HepG2 (cell line): ENCODE measurements at regions not wholly inside any gene's neighbourhood (a gene's known extent, or its start where the extent isn't known, plus 50 kb on each side); places are given as distances from the start of the nearest gene placed in this dataset.

Experiments used
- ATAC-seq: fragments of 200-7000 bp; cut with Tn5 transposase; 3 replicates; pipeline ENCODE4 v1.9.1; 2020; ENCODE audit warnings: mild to moderate bottlenecking, moderate library complexity
- BruUV-seq: library from RNA; stranded (reverse); fragments of 400-500 nt; replicated peaks from 2 replicates; lab custom pipeline; 2021; lab: Mats Ljungman, UMichigan
- CTCF ChIA-PET: fragments of 300-600 bp; formaldehyde crosslinking; extraction: SDS; loops from one replicate; lab custom pipeline; 2021; ENCODE audit warnings: low total read pairs, inconsistent platforms, low intra/inter-chr PET ratio; lab: Yijun Ruan, JAX
- POLR2A ChIA-PET: fragments of 350-600 bp; sonication (Branson Sonifier 250); formaldehyde crosslinking; loops from one replicate; lab custom pipeline; 2020; ENCODE audit warnings: antibody characterized with exemption, inconsistent platforms; lab: Yijun Ruan, JAX
- DNase-seq: peaks from one replicate; pipeline ENCODE4 v3.0.0-alpha.2; 2015; ENCODE audit warnings: low spot score
- FAIRE-seq: peaks from 3 replicates; lab custom pipeline; 2011; peaks lifted over from hg19 to GRCh38; lab: Jason Lieb, UNC
- H2AFZ ChIP-seq: one replicate; pipeline ENCODE4 v1.6.1; 2011; ENCODE audit warnings: low read length, inconsistent platforms
- H3K27ac ChIP-seq: fragments of 300-600 bp; 3 replicates; pipeline ENCODE4 v1.8.0; 2011; ENCODE audit warnings: mixed run types, mild to moderate bottlenecking, mixed read lengths, low read length, inconsistent platforms; ENCODE audit not compliant: insufficient read depth; ENCODE audit errors: extremely low read length
- H3K27me3 ChIP-seq, 2 experiments: fragments of 200-600 bp in 1 of 2; 2 replicates in 1 of 2; 3 replicates in 1 of 2; pipeline versions ENCODE4 v1.6.0 to v1.8.0; 2011; ENCODE audit warnings: low read length in 2 of 2, mild to moderate bottlenecking in 2 of 2, moderate library complexity in 2 of 2, inconsistent platforms in 1 of 2; ENCODE audit not compliant: insufficient read depth in 2 of 2, control insufficient read depth in 1 of 2
- H3K36me3 ChIP-seq, 2 experiments: fragments of 200-600 bp in 1 of 2; replicated peaks in 1 of 2; 2 replicates in 1 of 2; 3 replicates in 1 of 2; pipeline versions ENCODE4 v1.5.1 to v1.8.0; 2011; ENCODE audit warnings: low read length in 2 of 2, inconsistent platforms in 1 of 2; ENCODE audit not compliant: insufficient read depth in 2 of 2, control insufficient read depth in 1 of 2
- H3K4me1 ChIP-seq: 2 replicates; pipeline ENCODE4 v1.5.1; 2012; ENCODE audit warnings: low read length, inconsistent platforms; ENCODE audit not compliant: insufficient read depth
- H3K4me2 ChIP-seq: 2 replicates; pipeline ENCODE4 v1.6.0; 2011; ENCODE audit warnings: low read depth, low read length, inconsistent platforms
- H3K4me3 ChIP-seq, 3 experiments: fragments of 200-600 bp in 1 of 3; sonication (generic), shearing (Covaris generic) in 1 of 3; replicated peaks in 1 of 3; 2 replicates each; pipeline ENCODE4 v1.5.1; 2011 to 2016; ENCODE audit warnings: low read length in 3 of 3, inconsistent platforms in 2 of 3, low read depth in 2 of 3, mild to moderate bottlenecking in 2 of 3, control low read depth in 1 of 3, mixed read lengths in 1 of 3; ENCODE audit not compliant: insufficient read depth in 1 of 3
- H3K79me2 ChIP-seq: one replicate; pipeline ENCODE4 v1.6.1; 2011; ENCODE audit warnings: low read length, inconsistent platforms; ENCODE audit not compliant: insufficient read depth
- H3K9ac ChIP-seq: 2 replicates; pipeline ENCODE4 v1.6.0; 2011; ENCODE audit warnings: mild to moderate bottlenecking, low read depth, low read length, inconsistent platforms; ENCODE audit not compliant: insufficient read depth
- H3K9me3 ChIP-seq: 2 replicates; pipeline ENCODE4 v1.5.1; 2012; ENCODE audit warnings: mild to moderate bottlenecking, low read length
- H4K20me1 ChIP-seq: 2 replicates; pipeline ENCODE4 v1.6.0; 2011; ENCODE audit warnings: inconsistent platforms, mild to moderate bottlenecking, low read length, moderate library complexity; ENCODE audit not compliant: insufficient read depth
- AHR ChIP-seq: IDR thresholded peaks from 2 replicates; pipeline ENCODE4 v1.6.1; 2018; ENCODE audit warnings: missing genetic modification reagents, missing compliant biosample characterization
- AKAP8 ChIP-seq: sonication (generic); formaldehyde crosslinking; IDR thresholded peaks from 2 replicates; pipeline ENCODE4 v1.5.1; 2020; ENCODE audit warnings: mild to moderate bottlenecking, missing genetic modification reagents
- BRCA1 ChIP-seq: sonication (generic); formaldehyde crosslinking; IDR thresholded peaks from 2 replicates; pipeline ENCODE4 v1.4.0; 2020; ENCODE audit warnings: missing genetic modification reagents
- LRRFIP1 ChIP-seq: sonication (generic); formaldehyde crosslinking; conservative IDR thresholded peaks from 2 replicates; pipeline ENCODE4 v1.4.0; 2020; ENCODE audit warnings: missing genetic modification reagents
- POLR2G ChIP-seq: fragments of 200-400 bp; formaldehyde crosslinking; IDR thresholded peaks from 2 replicates; pipeline ENCODE4 v1.6.1; 2018; ENCODE audit warnings: mild to moderate bottlenecking, low read depth, low read length, moderate library complexity
- SMARCC2 ChIP-seq: fragments of 450-650 bp; IDR thresholded peaks from 2 replicates; pipeline ENCODE4 v1.6.1; 2017; ENCODE audit warnings: antibody characterized with exemption, mild to moderate bottlenecking
- TAF15 ChIP-seq: fragments of 200-400 bp; formaldehyde crosslinking; IDR thresholded peaks from one replicate; pipeline ENCODE4 v1.6.1; 2018; ENCODE audit warnings: mild to moderate bottlenecking, low read depth, low read length; ENCODE audit not compliant: poor library complexity, severe bottlenecking
- TRIM22 ChIP-seq: fragments of 450-650 bp; IDR thresholded peaks from 2 replicates; pipeline ENCODE4 v1.6.1; 2017
- ZBTB37 ChIP-seq: sonication (generic); formaldehyde crosslinking; IDR thresholded peaks from 2 replicates; pipeline ENCODE4 v1.4.0; 2020; ENCODE audit warnings: mild to moderate bottlenecking, missing genetic modification reagents
- ZNF225 ChIP-seq: sonication (generic); formaldehyde crosslinking; IDR thresholded peaks from 2 replicates; pipeline ENCODE4 v1.4.0; 2020; ENCODE audit warnings: mild to moderate bottlenecking, missing genetic modification reagents
- ZNF547 ChIP-seq: sonication (generic); formaldehyde crosslinking; IDR thresholded peaks from 2 replicates; pipeline ENCODE4 v1.5.1; 2020; ENCODE audit warnings: mild to moderate bottlenecking, missing genetic modification reagents
- ZNF678 ChIP-seq: sonication (generic); formaldehyde crosslinking; IDR thresholded peaks from 2 replicates; pipeline ENCODE4 v1.4.0; 2020; ENCODE audit warnings: mild to moderate bottlenecking, missing genetic modification reagents
- whole genome bisulfite sequencing: methylation state at CpG from one replicate; pipeline ENCODE4 v1.1.6; 2017; ENCODE audit warnings: low lambda C conversion rate; 5-methylcytosine and 5-hydroxymethylcytosine counted together
- in situ Hi-C: cut with HindIII; loops from 2 replicates; pipeline ENCODE4 v1.10.0; 2017; ENCODE audit warnings: low pct_unique_long_range_greater_than_20kb; ENCODE audit not compliant: extremely low pct_ligation_motif_present
- intact Hi-C: fragments of 100-400 bp; cut with micrococcal nuclease; formaldehyde crosslinking; loops from one replicate; pipeline ENCODE4 v1.10.0; 2022; ENCODE audit not compliant: unreplicated experiment
- TF ChIP-seq, protein P1 (sequence below): sonication (generic); formaldehyde crosslinking; IDR thresholded peaks from 2 replicates; pipeline ENCODE4 v1.4.0; 2020; ENCODE audit warnings: missing genetic modification reagents
- TF ChIP-seq, protein P2 (sequence below): IDR thresholded peaks from 2 replicates; pipeline ENCODE4 v1.6.1; 2016
- TF ChIP-seq, protein P3 (sequence below): sonication (generic); formaldehyde crosslinking; IDR thresholded peaks from 2 replicates; pipeline ENCODE4 v1.4.0; 2020; ENCODE audit warnings: missing genetic modification reagents

DNA sequence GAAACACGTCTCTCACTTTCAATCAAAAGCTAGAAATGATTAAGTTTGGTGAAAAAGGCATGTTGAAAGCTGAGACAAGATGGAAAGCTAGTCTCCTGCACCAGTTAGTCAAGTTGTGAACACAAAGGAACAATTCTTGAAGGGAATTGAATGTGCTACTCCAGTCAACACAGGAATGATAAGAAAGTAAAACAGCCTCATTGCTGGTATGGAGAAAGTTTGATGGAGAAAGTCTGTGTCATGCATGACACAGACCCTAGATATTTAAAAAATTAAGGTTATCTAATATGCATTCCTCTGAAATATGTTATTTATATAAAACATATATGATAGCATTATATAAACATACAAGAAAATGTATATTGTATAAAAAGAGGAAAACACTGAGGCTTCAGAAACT, 699.4 kb upstream of the FZD8 start:
- H3K27me3 ChIP-seq = no peaks in the 10 kb centered on the region
- no peaks in the 10 kb centered on the region for H3K4me1 ChIP-seq
- 0% methylated on average over 1 of the region's 1 CpG for WGBS
- H3K9ac ChIP-seq = no peak overlapping the region
- BruUV-seq = no TSS peak
- DNase-seq (no peak), ATAC-seq (no peak), FAIRE-seq (no peak)
- TF ChIP-seq, protein P1, sequence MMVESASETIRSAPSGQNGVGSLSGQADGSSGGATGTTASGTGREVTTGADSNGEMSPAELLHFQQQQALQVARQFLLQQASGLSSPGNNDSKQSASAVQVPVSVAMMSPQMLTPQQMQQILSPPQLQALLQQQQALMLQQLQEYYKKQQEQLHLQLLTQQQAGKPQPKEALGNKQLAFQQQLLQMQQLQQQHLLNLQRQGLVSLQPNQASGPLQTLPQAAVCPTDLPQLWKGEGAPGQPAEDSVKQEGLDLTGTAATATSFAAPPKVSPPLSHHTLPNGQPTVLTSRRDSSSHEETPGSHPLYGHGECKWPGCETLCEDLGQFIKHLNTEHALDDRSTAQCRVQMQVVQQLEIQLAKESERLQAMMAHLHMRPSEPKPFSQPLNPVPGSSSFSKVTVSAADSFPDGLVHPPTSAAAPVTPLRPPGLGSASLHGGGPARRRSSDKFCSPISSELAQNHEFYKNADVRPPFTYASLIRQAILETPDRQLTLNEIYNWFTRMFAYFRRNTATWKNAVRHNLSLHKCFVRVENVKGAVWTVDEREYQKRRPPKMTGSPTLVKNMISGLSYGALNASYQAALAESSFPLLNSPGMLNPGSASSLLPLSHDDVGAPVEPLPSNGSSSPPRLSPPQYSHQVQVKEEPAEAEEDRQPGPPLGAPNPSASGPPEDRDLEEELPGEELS (CRISPR knock-in tag) = no peak
- TF ChIP-seq, protein P2, sequence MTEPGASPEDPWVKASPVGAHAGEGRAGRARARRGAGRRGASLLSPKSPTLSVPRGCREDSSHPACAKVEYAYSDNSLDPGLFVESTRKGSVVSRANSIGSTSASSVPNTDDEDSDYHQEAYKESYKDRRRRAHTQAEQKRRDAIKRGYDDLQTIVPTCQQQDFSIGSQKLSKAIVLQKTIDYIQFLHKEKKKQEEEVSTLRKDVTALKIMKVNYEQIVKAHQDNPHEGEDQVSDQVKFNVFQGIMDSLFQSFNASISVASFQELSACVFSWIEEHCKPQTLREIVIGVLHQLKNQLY = no peak
- no peak for TF ChIP-seq AHR (CRISPR knock-in tag)
- no peak for TF ChIP-seq BRCA1 (CRISPR knock-in tag)
- no peak for TF ChIP-seq POLR2G
- no peak for TF ChIP-seq TRIM22
- TF ChIP-seq ZNF678 (CRISPR knock-in tag) = no peak
- TF ChIP-seq AKAP8 (CRISPR knock-in tag) = no peak
- TF ChIP-seq TAF15 = no peak
- TF ChIP-seq ZBTB37 (CRISPR knock-in tag) = no peak
- TF ChIP-seq LRRFIP1 (CRISPR knock-in tag) = no peak
- no peak for TF ChIP-seq ZNF547
- no peak for TF ChIP-seq SMARCC2
- TF ChIP-seq ZNF225 = no peak
- TF ChIP-seq, protein P3, sequence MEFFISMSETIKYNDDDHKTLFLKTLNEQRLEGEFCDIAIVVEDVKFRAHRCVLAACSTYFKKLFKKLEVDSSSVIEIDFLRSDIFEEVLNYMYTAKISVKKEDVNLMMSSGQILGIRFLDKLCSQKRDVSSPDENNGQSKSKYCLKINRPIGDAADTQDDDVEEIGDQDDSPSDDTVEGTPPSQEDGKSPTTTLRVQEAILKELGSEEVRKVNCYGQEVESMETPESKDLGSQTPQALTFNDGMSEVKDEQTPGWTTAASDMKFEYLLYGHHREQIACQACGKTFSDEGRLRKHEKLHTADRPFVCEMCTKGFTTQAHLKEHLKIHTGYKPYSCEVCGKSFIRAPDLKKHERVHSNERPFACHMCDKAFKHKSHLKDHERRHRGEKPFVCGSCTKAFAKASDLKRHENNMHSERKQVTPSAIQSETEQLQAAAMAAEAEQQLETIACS = no peak
- in situ Hi-C loops (no loop called here), intact Hi-C loops (no loop called here)
- no peaks in the 10 kb centered on the region for H4K20me1 ChIP-seq
- H3K9me3 ChIP-seq = no peaks in the 10 kb centered on the region
- ChIA-PET CTCF (no interaction called here), POLR2A (no interaction called here)
- H3K27ac ChIP-seq = no peak overlapping the region
- H3K4me3 ChIP-seq = no peak overlapping the region
- H3K36me3 ChIP-seq = no peaks in the 10 kb centered on the region
- H3K4me2 ChIP-seq = no peak overlapping the region
- H2AFZ ChIP-seq = no peak overlapping the region
- H3K79me2 ChIP-seq = no peaks in the 10 kb centered on the region
